HG02938 (cell line): ENCODE measurements at regions not wholly inside any gene's neighbourhood (a gene's known extent, or its start where the extent isn't known, plus 50 kb on each side); places are given as distances from the start of the nearest gene placed in this dataset.
"Not testable (repeated sequence)": the region's sequence is repeated elsewhere in the genome, so short reads cannot be mapped to it uniquely, and the experiment has no call there.

Experiments
- ATAC-seq: cut with Tn5 transposase; IDR thresholded peaks from one replicate; pipeline ENCODE4 v1.9.1; 2021; ENCODE audit warnings: mild to moderate bottlenecking, moderate library complexity; ENCODE audit not compliant: unreplicated experiment

- ATAC-seq = no peak
Observed at GRCh38 chr6:30832864-30833263, 51.5 kb upstream of the DDR1 start.

DNA sequence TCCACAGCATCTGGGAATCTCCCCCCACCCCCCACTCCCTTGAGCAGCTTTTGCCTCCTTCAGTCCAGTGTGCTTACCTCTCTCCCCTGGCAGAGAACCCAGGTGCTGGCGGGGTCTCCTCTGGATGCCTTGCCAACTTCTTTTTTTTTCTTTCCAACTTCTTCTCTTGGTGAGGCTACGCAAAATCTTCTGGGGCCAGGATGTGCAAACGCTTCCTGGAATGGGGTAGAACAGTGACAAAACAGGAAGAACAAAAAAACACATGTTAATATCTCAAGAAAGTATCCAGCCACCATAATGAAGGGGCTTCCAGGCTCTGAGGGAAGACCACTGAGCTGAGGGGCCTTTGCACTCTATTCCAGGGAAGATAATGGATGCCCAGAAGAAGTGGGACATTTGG is 53.9 kb upstream of the DDR1 start:
- ATAC-seq = no peak

DNA sequence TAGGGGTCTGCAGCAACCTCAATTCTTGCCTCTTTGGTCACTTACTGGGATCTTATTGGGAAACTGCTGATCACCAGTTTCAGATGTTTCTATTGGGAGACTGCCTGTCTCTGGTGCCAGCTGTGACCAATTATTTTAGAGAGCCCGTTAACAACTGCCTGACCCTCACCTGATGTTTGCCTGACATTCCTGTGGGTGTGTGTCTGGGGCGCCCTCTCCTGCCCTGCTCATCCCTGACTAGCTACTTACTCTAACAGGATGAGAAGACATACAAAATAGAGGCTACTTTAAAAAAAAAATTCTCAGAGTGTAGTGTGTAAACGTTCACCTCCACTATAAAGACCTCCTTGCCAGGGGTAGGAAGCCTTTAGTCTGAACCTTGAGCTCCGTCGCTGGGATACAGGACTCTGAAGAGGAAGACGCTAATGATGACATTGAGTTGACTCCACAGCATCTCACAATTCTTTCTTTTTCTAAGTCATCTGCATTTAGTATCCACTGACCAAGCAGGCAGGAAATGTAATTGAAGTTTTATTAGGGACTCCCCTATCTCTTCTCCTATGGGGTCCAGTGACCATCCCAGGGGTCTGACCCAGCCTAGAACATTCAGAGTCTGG is 54.6 kb upstream of the DDR1 start:
- no peak for ATAC-seq

DNA sequence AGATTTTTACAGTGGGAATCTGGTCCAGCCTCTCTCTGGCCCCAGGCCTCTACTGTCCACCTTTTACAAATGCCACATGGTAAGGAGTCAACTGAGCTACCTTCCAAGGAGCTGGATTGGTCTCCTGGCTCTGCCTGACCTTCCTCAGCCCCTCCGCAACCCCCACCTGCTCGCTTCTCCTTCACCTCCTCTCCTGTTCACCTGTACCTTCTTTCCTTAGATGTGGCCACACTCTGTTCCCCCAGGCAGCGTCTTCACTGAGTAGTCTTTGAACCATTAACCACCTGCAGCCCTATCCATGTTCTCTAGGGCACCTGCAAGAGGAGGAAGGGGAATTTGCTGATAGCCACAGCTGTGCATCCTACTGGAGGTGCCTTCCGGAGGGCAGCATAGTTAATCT is 55.3 kb upstream of the DDR1 start:
- ATAC-seq = no peak

GRCh38 chr6:30828027-30828962 is 56.0 kb upstream of the DDR1 start:
- ATAC-seq = no peak

GRCh38 chr6:30826961-30827342 is 57.4 kb upstream of the DDR1 start:
- no peak for ATAC-seq

- ATAC-seq = no peak
Observed at GRCh38 chr6:30824698-30825097, 59.6 kb upstream of the DDR1 start.

DNA sequence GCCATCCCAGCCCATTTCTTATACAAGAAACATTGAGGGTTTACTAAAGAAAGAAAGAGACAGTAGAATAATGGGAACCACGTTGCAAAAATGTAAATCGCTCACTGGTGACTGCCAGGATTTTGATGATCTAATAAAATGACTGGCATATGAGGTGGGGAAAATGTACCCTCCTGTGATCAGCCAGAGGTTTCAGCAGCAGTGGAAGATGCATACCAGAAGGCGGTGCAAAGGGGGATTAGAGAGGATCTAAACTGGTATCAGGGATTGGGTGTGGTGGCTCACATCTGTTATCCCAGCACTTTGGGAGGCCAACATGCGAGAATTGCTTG is 60.8 kb upstream of the DDR1 start:
- ATAC-seq = no peak

- ATAC-seq = no peak
Observed at GRCh38 chr6:30821862-30822784, 62.2 kb upstream of the DDR1 start.

GRCh38 chr6:30820193-30820592 is 64.1 kb upstream of the DDR1 start:
- ATAC-seq = no peak

DNA sequence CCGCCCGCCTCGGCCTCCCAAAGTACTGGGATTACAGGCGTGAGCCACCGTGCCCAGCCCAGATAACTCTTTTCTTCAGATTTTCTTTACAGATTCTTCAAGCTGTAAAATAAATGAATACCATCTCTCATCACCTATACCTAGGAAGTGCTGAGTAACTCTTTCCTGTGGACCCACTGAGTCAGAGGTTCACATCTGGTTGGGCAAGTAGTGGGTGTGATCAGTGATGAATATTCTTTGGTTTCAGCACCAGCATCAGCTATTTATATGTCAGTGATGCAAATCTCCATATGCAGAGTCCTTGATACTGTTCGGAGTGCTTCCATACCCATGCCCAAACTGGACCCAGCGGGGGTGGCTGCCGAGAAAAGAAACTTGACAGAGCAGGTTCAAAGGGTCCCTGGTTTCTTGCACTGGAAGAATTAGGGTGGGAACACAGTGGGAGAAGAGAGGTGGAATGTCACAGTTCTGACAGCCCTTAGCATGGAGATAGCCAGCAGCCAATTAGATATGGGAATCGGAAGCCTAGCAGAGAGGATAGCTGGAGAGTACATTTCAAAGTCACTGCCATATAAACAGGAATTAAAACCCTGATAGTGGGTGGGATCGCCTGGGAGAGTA is 64.9 kb upstream of the DDR1 start:
- no peak for ATAC-seq

- ATAC-seq = no peak
Observed at GRCh38 chr6:30818391-30818841, 65.9 kb upstream of the DDR1 start.

DNA sequence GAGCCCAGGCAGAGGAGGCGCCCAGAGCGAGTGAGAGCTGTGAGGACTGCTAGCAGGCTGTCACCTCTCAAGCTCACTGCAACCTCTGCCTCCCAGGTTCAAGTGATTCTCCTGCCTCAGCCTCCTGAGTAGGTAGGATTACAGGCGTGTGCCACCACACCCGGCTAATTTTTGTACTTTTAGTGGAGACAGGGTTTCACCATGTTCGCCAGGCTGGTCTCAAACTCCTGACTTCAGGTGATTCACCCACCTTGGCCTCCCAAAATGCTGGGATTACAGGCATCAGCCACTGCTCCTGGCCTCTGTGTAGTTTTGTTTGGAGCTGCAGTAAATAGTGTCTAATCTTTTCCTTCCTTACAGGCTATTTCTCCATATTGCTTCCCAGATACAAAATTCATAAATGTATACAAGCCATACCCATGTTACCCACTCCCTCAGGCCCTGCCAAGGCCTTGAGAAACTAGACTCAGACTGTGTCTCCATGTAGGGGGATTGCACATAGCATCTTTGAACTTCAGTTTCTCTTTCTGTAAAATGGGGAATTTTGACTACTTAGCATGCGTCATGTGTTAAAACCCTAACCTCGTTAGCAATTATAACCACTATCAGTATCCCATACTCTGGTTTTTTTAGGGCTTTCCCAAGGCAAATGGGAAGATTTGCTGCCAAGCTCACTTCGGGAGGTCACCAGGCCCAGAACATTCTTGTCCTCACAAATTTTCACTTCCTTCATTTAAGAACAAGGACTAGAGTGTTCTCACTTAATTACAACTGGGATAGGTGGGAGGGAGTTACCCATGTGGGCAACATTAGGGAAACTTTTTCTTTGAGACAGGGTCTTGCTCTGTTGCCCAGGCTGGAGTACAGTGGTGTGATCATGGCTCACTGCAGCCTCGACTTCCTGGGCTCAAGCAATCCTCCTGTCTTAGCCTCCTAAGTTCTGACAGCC is 67.3 kb upstream of the DDR1 start:
- no peak for ATAC-seq

DNA sequence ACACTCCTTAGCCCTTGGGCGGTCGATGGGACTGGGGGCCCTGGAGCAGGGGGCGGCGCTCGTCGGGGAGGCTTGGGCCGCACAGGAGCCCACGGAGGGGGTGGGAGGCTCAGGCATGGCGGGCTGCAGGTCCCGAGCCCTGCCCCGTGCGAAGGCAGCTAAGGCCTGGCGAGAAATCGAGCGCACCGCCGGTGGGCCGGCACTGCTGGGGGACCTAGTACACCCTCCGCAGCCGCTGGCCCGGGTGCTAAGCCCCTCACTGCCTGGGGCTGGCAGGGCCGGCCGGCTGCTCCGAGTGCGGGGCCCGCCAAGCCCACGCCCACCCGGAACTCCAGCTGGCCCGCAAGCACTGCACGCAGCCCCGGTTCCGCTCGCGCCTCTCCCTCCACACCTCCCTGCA is 68.0 kb upstream of the DDR1 start:
- not testable (repeated sequence) for ATAC-seq

DNA sequence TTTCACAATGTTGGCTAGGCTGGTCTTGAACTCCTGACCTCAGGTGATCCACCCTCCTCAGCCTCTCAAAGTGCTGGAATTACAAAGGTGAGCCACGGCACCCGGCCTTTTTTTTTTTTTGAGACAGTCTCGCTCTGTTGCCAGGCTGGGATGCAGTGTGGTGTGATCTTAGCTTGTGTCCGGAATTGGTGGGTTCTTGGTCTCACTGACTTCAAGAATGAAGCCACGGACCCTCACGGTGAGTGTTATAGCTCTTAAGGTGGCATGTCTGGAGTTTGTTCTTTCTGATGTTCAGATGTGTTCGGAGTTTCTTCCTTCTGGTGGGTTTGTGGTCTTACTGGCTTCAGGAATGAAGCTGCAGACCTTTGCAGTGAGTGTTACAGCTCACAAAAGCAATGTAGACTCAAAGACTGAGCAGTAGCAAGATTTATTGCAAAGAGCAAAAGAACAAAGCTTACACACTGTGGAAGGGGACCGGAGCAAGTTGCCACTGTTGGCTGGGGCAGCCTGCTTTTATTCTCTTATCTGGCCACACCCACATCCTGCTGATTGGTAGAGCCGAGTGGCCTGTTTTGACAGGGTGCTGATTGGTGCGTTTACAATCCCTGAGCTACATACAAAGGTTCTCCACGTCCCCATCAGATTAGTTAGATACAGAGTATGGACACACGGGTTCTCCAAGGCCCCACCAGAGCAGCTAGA is 69.1 kb upstream of the DDR1 start:
- ATAC-seq = not testable (repeated sequence)

- no peak for ATAC-seq
Observed at GRCh38 chr6:30814146-30815040, 69.9 kb upstream of the DDR1 start.

DNA sequence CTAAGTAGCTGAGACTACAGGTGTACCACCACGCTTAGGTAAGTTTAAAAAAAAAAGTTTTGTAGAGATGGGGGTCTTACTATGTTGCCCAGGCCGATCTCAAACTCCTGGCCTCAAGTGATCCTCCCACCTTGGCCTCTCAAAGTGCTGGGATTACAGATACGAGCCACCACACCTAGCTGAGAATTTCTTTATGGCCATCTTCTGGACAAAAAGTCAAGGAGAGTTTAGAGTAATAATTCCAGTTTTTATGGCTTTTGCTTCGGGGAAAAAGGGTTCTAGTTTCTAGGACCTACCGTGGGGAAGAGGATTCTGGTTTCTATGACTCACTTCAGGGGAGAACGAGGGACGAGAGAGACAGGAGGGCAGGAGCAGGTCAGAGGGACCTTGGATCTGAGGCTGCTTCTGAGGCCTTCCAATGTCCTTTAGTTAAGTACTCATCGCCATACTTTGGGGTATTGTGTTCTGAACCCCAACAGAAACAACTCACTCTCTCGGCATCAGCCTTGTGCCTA is 69.3 kb upstream of the IER3 start:
- ATAC-seq = no peak

DNA sequence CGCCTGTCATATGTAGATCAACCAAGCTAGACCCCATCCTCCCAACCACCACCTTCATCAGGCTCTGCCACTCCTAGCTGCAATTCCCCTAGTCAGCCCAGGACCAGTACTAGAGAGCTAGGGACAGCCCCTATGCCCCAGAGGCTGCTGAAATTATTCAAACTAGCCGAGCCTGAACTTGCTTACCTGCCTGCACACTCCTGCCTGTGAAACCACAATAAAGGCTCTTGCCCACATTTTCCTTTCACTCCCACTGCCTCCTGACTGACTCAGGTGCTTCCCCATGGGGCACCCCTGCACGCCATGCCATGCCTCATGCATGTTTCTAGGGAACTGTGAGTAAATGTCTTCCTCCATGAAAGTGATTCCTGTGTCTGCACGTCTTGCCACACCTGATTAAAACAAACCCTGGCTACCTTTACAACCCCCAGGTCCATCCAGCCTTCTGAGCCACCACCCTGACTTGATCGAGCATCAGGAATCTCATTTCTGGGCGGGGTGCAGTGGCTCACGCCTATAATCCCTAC is 66.5 kb upstream of the IER3 start:
- ATAC-seq = peak; percentile 64
